CD14-positive monocyte (primary cell): ENCODE measurements at regions not wholly inside any gene's neighbourhood (a gene's known extent, or its start where the extent isn't known, plus 50 kb on each side); places are given as distances from the start of the nearest gene placed in this dataset.

Source experiments
- DNase-seq, 3 donors: peaks; one replicate each; pipeline ENCODE4 v3.0.0-alpha.2; 2011 to 2022
- H2AFZ ChIP-seq: 2 replicates; pipeline ENCODE4 v1.6.0; 2012; ENCODE audit warnings: mild to moderate bottlenecking, low read depth, low read length, inconsistent platforms; ENCODE audit not compliant: insufficient read depth, poor library complexity, severe bottlenecking
- H3K27ac ChIP-seq, 2 donors: 1 replicate in 1 of 2; 2 replicates in 1 of 2; pipeline ENCODE4 v1.5.1; 2012 to 2013; ENCODE audit warnings: low read length in 2 of 2, control low read depth in 1 of 2, inconsistent platforms in 1 of 2, low read depth in 1 of 2, mild to moderate bottlenecking in 1 of 2
- H3K27me3 ChIP-seq, 2 donors: one replicate each; pipeline versions ENCODE4 v1.6.0 to v1.6.1; 2011 to 2013; ENCODE audit warnings: low read length in 2 of 2; ENCODE audit not compliant: control insufficient read depth in 2 of 2, insufficient read depth in 2 of 2
- H3K36me3 ChIP-seq, 2 donors: replicated peaks in 1 of 2; 1 replicate in 1 of 2; 2 replicates in 1 of 2; pipeline versions ENCODE4 v1.5.1 to v1.6.1; 2012 to 2013; ENCODE audit warnings: low read length in 2 of 2, control low read depth in 1 of 2, inconsistent platforms in 1 of 2, mild to moderate bottlenecking in 1 of 2; ENCODE audit not compliant: insufficient read depth in 2 of 2, control insufficient read depth in 1 of 2
- H3K4me1 ChIP-seq, 2 donors: 1 replicate in 1 of 2; 2 replicates in 1 of 2; pipeline versions ENCODE4 v1.5.1 to v1.6.1; 2012 to 2013; ENCODE audit warnings: low read length in 2 of 2, control low read depth in 1 of 2, inconsistent platforms in 1 of 2, mild to moderate bottlenecking in 1 of 2, moderate library complexity in 1 of 2; ENCODE audit not compliant: insufficient read depth in 2 of 2, control insufficient read depth in 1 of 2
- H3K4me2 ChIP-seq: replicated peaks from 2 replicates; pipeline ENCODE3; 2012; ENCODE audit warnings: low read length, moderate library complexity, mild to moderate bottlenecking; ENCODE audit not compliant: poor library complexity, severe bottlenecking; ENCODE audit errors: extremely low read depth
- H3K4me3 ChIP-seq, 3 experiments: fragments of 200-600 bp in 1 of 3; sonication (generic) in 1 of 3; replicated peaks in 1 of 3; 1 replicate in 2 of 3; 2 replicates in 1 of 3; pipeline ENCODE4 v1.5.1; 2011 to 2013; ENCODE audit warnings: low read length in 3 of 3, mild to moderate bottlenecking in 3 of 3, control low read depth in 2 of 3, low read depth in 2 of 3, inconsistent platforms in 1 of 3, moderate library complexity in 1 of 3
- H3K79me2 ChIP-seq: 2 replicates; pipeline ENCODE4 v1.6.0; 2012; ENCODE audit warnings: mild to moderate bottlenecking, control low read depth, inconsistent platforms, low read length, moderate library complexity; ENCODE audit not compliant: insufficient read depth
- H3K9ac ChIP-seq: 2 replicates; pipeline ENCODE4 v1.6.0; 2017; ENCODE audit warnings: low read length, mild to moderate bottlenecking; ENCODE audit not compliant: insufficient read depth, poor library complexity, severe bottlenecking
- H3K9me3 ChIP-seq, 2 donors: replicated peaks in 1 of 2; 1 replicate in 1 of 2; 2 replicates in 1 of 2; pipeline versions ENCODE4 v1.5.1 to v1.6.1; 2012 to 2013; ENCODE audit warnings: low read length in 2 of 2, control low read depth in 1 of 2; ENCODE audit not compliant: control insufficient read depth in 1 of 2, insufficient read depth in 1 of 2
- H4K20me1 ChIP-seq: 2 replicates; pipeline ENCODE4 v1.6.0; 2012; ENCODE audit warnings: mild to moderate bottlenecking, low read length, control low read depth, moderate library complexity; ENCODE audit not compliant: insufficient read depth
- H3K27ac Mint-ChIP-seq, 7 donors: one replicate each; pipeline ENCODE4 v1.8.0; 2020; ENCODE audit warnings: mild to moderate bottlenecking in 7 of 7, mixed read lengths in 7 of 7, moderate library complexity in 6 of 7, inconsistent platforms in 2 of 7
- H3K27me3 Mint-ChIP-seq, 3 donors: one replicate each; pipeline ENCODE4 v1.8.0; 2021 to 2022; ENCODE audit warnings: low read depth in 3 of 3, mild to moderate bottlenecking in 3 of 3, mixed read lengths in 3 of 3, moderate library complexity in 3 of 3, inconsistent platforms in 1 of 3
- H3K36me3 Mint-ChIP-seq, 2 donors: one replicate each; pipeline ENCODE4 v1.8.0; 2020; ENCODE audit warnings: mixed read lengths in 2 of 2, inconsistent platforms in 1 of 2, mild to moderate bottlenecking in 1 of 2
- H3K4me1 Mint-ChIP-seq: one replicate; pipeline ENCODE4 v1.8.0; 2020; ENCODE audit warnings: mild to moderate bottlenecking, mixed read lengths
- H3K4me3 Mint-ChIP-seq, 2 donors: one replicate each; pipeline ENCODE4 v1.8.0; 2020; ENCODE audit warnings: mild to moderate bottlenecking in 2 of 2, mixed read lengths in 2 of 2, moderate library complexity in 1 of 2
- H3K9me3 Mint-ChIP-seq, 7 donors: one replicate each; pipeline ENCODE4 v1.8.0; 2020 to 2022; ENCODE audit warnings: mixed read lengths in 7 of 7, mild to moderate bottlenecking in 6 of 7, moderate library complexity in 6 of 7, inconsistent platforms in 2 of 7
- CTCF ChIP-seq: fragments of 200-600 bp; IDR thresholded peaks from one replicate; pipeline ENCODE4 v1.8.0; 2022; ENCODE audit warnings: antibody characterized with exemption, mild to moderate bottlenecking
- WGBS: methylation state at CpG from one replicate; pipeline ENCODE4 v1.1.5; 2013; ENCODE audit warnings: missing lambda C conversion rate; ENCODE audit not compliant: insufficient coverage; 5-methylcytosine and 5-hydroxymethylcytosine counted together
- intact Hi-C, 2 donors: fragments of 100-400 bp; cut with micrococcal nuclease; formaldehyde crosslinking; loops; one replicate each; pipeline versions ENCODE4 v1.15.0 to v1.15.1; 2023

DNA sequence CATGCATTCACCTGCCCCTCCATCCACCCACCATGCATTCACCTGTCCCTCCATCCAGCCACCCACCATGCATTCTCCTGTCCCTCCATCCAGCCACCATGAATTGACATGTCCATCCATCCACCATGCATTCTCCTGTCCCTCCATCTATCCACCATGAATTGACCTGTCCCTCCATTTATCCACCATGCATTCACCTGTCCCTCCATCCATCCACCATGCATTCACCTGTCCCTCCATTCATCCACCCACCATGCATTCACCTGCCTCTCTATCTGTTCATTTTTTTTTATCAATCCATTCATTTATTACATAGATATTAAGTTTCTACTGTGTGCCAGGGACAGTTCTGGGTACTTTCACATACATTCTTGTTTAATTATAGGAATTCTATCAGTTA lies 69.2 kb downstream of the MYCN start:
- intact Hi-C loops: no loop called here
- no peaks in the 10 kb centered on the region for H3K36me3 Mint-ChIP-seq
- TF ChIP-seq CTCF: no peak
- Histone ChIP-seq H3K9me3 (peaks cover 0 to 10% of the 10 kb centered on the region in 2 donors), H3K36me3 (no peaks in the 10 kb centered on the region), H2AFZ (no peak overlapping the region), H3K79me2 (no peaks in the 10 kb centered on the region), H3K27ac (no peak overlapping the region), H3K27me3 (peaks cover 14 to 34% of the 10 kb centered on the region in 2 donors), H3K4me2 (no peak overlapping the region), H4K20me1 (no peaks in the 10 kb centered on the region), H3K9ac (no peak overlapping the region), H3K4me3 (no peak overlapping the region), H3K4me1 (peaks cover 17 to 26% of the 10 kb centered on the region in 2 donors)
- H3K9me3 Mint-ChIP-seq: peaks cover 0 to 10% (median 6%) of the 10 kb centered on the region in 7 donors
- H3K4me3 Mint-ChIP-seq: no peak overlapping the region
- H3K4me1 Mint-ChIP-seq: peaks cover 30% of the 10 kb centered on the region
- peaks cover 4 to 32% (median 26%) of the 10 kb centered on the region in 3 donors for H3K27me3 Mint-ChIP-seq
- no peak for DNase-seq
- H3K27ac Mint-ChIP-seq: no peak overlapping the region

DNA sequence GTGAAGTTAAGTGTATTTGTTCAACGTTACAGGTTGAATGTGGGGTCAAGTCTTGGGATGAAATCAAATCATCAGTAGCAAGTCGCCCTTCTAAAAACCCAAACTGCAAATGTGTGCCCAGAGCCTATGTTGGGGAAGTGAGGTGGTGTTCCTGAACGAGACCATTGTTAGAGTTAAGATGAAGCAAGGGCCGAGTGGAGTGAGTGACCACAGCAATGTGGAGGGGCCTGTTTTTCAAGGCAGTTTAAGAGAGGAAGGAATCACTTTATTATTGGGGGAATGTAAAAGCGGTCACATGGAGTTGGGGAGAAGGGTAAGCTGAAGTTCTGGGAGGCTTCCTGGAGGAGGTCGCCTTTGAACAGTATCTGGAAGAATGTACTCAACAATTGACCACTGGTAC lies 68.5 kb downstream of the MYCN start:
- TF ChIP-seq CTCF: no peak
- WGBS: 79% methylated on average over 3 of the region's 6 CpGs
- H3K4me2 ChIP-seq: no peak overlapping the region
- H3K9me3 Mint-ChIP-seq: peaks cover 0 to 6% (median 4%) of the 10 kb centered on the region in 7 donors
- H3K27me3 Mint-ChIP-seq: peaks cover 2 to 25% (median 19%) of the 10 kb centered on the region in 3 donors
- no peak overlapping the region for H2AFZ ChIP-seq
- H3K4me3 Mint-ChIP-seq: no peak overlapping the region
- no peaks in the 10 kb centered on the region for H3K79me2 ChIP-seq
- H4K20me1 ChIP-seq: no peaks in the 10 kb centered on the region
- H3K36me3 Mint-ChIP-seq: no peaks in the 10 kb centered on the region
- no peak for DNase-seq
- peaks cover 12 to 28% of the 10 kb centered on the region in 2 donors for H3K27me3 ChIP-seq
- H3K27ac ChIP-seq: no peak overlapping the region
- H3K9ac ChIP-seq: no peak overlapping the region
- intact Hi-C loops: no loop called here
- H3K4me1 ChIP-seq: peaks cover 17 to 26% of the 10 kb centered on the region in 2 donors
- no peak overlapping the region for H3K4me3 ChIP-seq
- peaks cover 0 to 10% of the 10 kb centered on the region in 2 donors for H3K9me3 ChIP-seq
- no peaks in the 10 kb centered on the region for H3K36me3 ChIP-seq
- H3K27ac Mint-ChIP-seq: no peak overlapping the region
- H3K4me1 Mint-ChIP-seq: peaks cover 29% of the 10 kb centered on the region
